SK-N-SH (cell line): ENCODE measurements at regions not wholly inside any gene's neighbourhood (a gene's known extent, or its start where the extent isn't known, plus 50 kb on each side); places are given as distances from the start of the nearest gene placed in this dataset.

Experiments used
- CTCF ChIA-PET: fragments of 300-600, 350-600 bp; formaldehyde crosslinking; extraction: SDS; loops from one replicate; lab custom pipeline; 2021; lab: Yijun Ruan, JAX
- POLR2A ChIA-PET: fragments of 350-600 bp; sonication (Branson Sonifier 250); formaldehyde crosslinking; extraction: SDS; loops from one replicate; lab custom pipeline; 2020; ENCODE audit warnings: antibody characterized with exemption, inconsistent platforms; lab: Yijun Ruan, JAX
- DNase-seq: peaks from one replicate; pipeline ENCODE4 v3.0.0; 2012
- H2AFZ ChIP-seq: fragments of 200-600 bp; sonication (generic); 2 replicates; pipeline ENCODE4 v1.8.1; 2016; ENCODE audit warnings: antibody characterized with exemption, mild to moderate bottlenecking, low read depth
- H3F3A ChIP-seq: fragments of 200-600 bp; sonication (generic); replicated peaks from 2 replicates; pipeline ENCODE3; 2016; ENCODE audit warnings: antibody characterized with exemption, mild to moderate bottlenecking; ENCODE audit not compliant: insufficient read depth
- H3K27ac ChIP-seq, 2 experiments: fragments of 200-500 bp in 1 of 2; fragments of 200-600 bp in 1 of 2; sonication (Bioruptor generic) in 1 of 2; sonication (generic), shearing (Covaris generic) in 1 of 2; 2 replicates each; pipeline versions ENCODE4 v1.5.1 to v1.6.1; 2014 to 2016; ENCODE audit warnings: low read depth in 2 of 2, inconsistent platforms in 1 of 2, low read length in 1 of 2, mild to moderate bottlenecking in 1 of 2, mixed read lengths in 1 of 2
- H3K27me3 ChIP-seq: fragments of 200-600 bp; sonication (generic), shearing (Covaris generic); 2 replicates; pipeline ENCODE4 v1.6.1; 2016; ENCODE audit warnings: mixed run types; ENCODE audit not compliant: insufficient read depth
- H3K36me3 ChIP-seq, 2 experiments: fragments of 200-500 bp in 1 of 2; fragments of 200-600 bp in 1 of 2; sonication (Bioruptor generic) in 1 of 2; sonication (generic) in 1 of 2; replicated peaks in 1 of 2; 2 replicates each; pipeline versions ENCODE3 to v1.5.1; 2014 to 2016; ENCODE audit warnings: low read length in 1 of 2, mild to moderate bottlenecking in 1 of 2; ENCODE audit not compliant: insufficient read depth in 2 of 2, control insufficient read depth in 1 of 2
- H3K4me1 ChIP-seq, 2 experiments: fragments of 200-500 bp in 1 of 2; fragments of 200-600 bp in 1 of 2; sonication (Bioruptor generic) in 1 of 2; sonication (generic), shearing (Covaris generic) in 1 of 2; 2 replicates each; pipeline versions ENCODE4 v1.5.1 to v1.6.1; 2014 to 2016; ENCODE audit warnings: low read depth in 1 of 2, low read length in 1 of 2, mixed run types in 1 of 2; ENCODE audit not compliant: insufficient read depth in 2 of 2, control insufficient read depth in 1 of 2
- H3K4me2 ChIP-seq: fragments of 200-600 bp; sonication (generic), shearing (Covaris generic); 2 replicates; pipeline ENCODE4 v1.6.1; 2017; ENCODE audit warnings: mixed run types
- H3K4me3 ChIP-seq, 2 experiments: fragments of 200-500 bp in 1 of 2; fragments of 200-600 bp in 1 of 2; sonication (Bioruptor generic) in 1 of 2; sonication (generic), shearing (Covaris generic) in 1 of 2; 2 replicates each; pipeline versions ENCODE4 v1.5.1 to v1.8.1; 2014 to 2016; ENCODE audit warnings: low read depth in 2 of 2, inconsistent platforms in 1 of 2, low read length in 1 of 2, mild to moderate bottlenecking in 1 of 2, mixed read lengths in 1 of 2, moderate library complexity in 1 of 2
- H3K79me2 ChIP-seq: fragments of 200-600 bp; sonication (generic); 2 replicates; pipeline ENCODE4 v1.8.1; 2017; ENCODE audit warnings: mild to moderate bottlenecking; ENCODE audit not compliant: insufficient read depth
- H3K9ac ChIP-seq: fragments of 200-600 bp; sonication (generic); 2 replicates; pipeline ENCODE4 v1.6.1; 2017; ENCODE audit warnings: mixed run types
- H3K9me2 ChIP-seq: fragments of 200-600 bp; sonication (generic); 2 replicates; pipeline ENCODE4 v1.6.1; 2017; ENCODE audit warnings: mixed run types
- H3K9me3 ChIP-seq: fragments of 200-600 bp; sonication (generic); 2 replicates; pipeline ENCODE4 v1.6.1; 2017; ENCODE audit warnings: mixed run types, mild to moderate bottlenecking, moderate library complexity
- H4K20me1 ChIP-seq: fragments of 200-600 bp; sonication (generic); 2 replicates; pipeline ENCODE4 v1.6.1; 2017; ENCODE audit warnings: mild to moderate bottlenecking, mixed run types; ENCODE audit not compliant: insufficient read depth
- CHD2 ChIP-seq: fragments of 150-350 bp; IDR thresholded peaks from 2 replicates; pipeline ENCODE4 v1.6.1; 2018; ENCODE audit warnings: low read length; ENCODE audit not compliant: partially characterized antibody
- CTCF ChIP-seq: fragments of 200-600 bp; sonication (generic); IDR thresholded peaks from 2 replicates; pipeline ENCODE4 v1.6.1; 2017; ENCODE audit warnings: antibody characterized with exemption, mild to moderate bottlenecking, moderate library complexity
- EP300 ChIP-seq, 2 experiments: IDR thresholded peaks; 2 replicates each; pipeline versions ENCODE4 v1.4.0 to v1.6.1; 2012; ENCODE audit warnings: borderline replicate concordance in 1 of 2, low read depth in 1 of 2, low read length in 1 of 2
- FOXM1 ChIP-seq: IDR thresholded peaks from 2 replicates; pipeline ENCODE4 v1.4.0; 2012; ENCODE audit warnings: low read depth, mild to moderate bottlenecking
- GABPA ChIP-seq: IDR thresholded peaks from 2 replicates; pipeline ENCODE4 v1.4.0; 2012; ENCODE audit warnings: low read depth, mild to moderate bottlenecking
- IRF3 ChIP-seq: fragments of 150-350 bp; IDR thresholded peaks from 2 replicates; pipeline ENCODE4 v1.6.1; 2016; ENCODE audit warnings: mild to moderate bottlenecking, low read depth, low read length
- JUND ChIP-seq: IDR thresholded peaks from 2 replicates; pipeline ENCODE4 v1.4.0; 2012
- MEF2A ChIP-seq: IDR thresholded peaks from 2 replicates; pipeline ENCODE4 v1.4.0; 2012; ENCODE audit warnings: low read depth, borderline replicate concordance
- MXI1 ChIP-seq: IDR thresholded peaks from 2 replicates; pipeline ENCODE4 v1.6.1; 2012; ENCODE audit warnings: mild to moderate bottlenecking, low read depth, low read length, improper control_type of control experiment
- POLR2AphosphoS5 ChIP-seq: IDR thresholded peaks from 2 replicates; pipeline ENCODE4 v1.6.1; 2012; ENCODE audit warnings: low read depth, low read length
- RFX5 ChIP-seq: IDR thresholded peaks from 2 replicates; pipeline ENCODE4 v1.6.1; 2012; ENCODE audit warnings: mild to moderate bottlenecking, improper control_type of control experiment, low read length
- RXRA ChIP-seq: IDR thresholded peaks from 2 replicates; pipeline ENCODE4 v1.4.0; 2012; ENCODE audit warnings: low read depth, mild to moderate bottlenecking, borderline replicate concordance
- SIN3A ChIP-seq: IDR thresholded peaks from 2 replicates; pipeline ENCODE4 v1.6.1; 2012; ENCODE audit warnings: low read depth, mild to moderate bottlenecking, low read length, moderate library complexity, borderline replicate concordance
- SMC3 ChIP-seq: IDR thresholded peaks from 2 replicates; pipeline ENCODE4 v1.6.1; 2012; ENCODE audit warnings: low read depth, low read length, improper control_type of control experiment
- TAF1 ChIP-seq: IDR thresholded peaks from 2 replicates; pipeline ENCODE4 v1.6.1; 2012; ENCODE audit warnings: low read depth, mild to moderate bottlenecking, low read length, moderate library complexity, borderline replicate concordance
- TCF12 ChIP-seq: IDR thresholded peaks from 2 replicates; pipeline ENCODE4 v1.4.0; 2012
- YY1 ChIP-seq: IDR thresholded peaks from 2 replicates; pipeline ENCODE4 v1.4.0; 2012; ENCODE audit warnings: low read depth, mild to moderate bottlenecking
- WGBS: methylation state at CpG from one replicate; pipeline ENCODE4 v1.1.6; 2017; ENCODE audit warnings: low lambda C conversion rate; 5-methylcytosine and 5-hydroxymethylcytosine counted together
- TF ChIP-seq, protein P1 (sequence below): IDR thresholded peaks from 2 replicates; pipeline ENCODE4 v1.4.0; 2012; ENCODE audit warnings: low read depth, borderline replicate concordance

GRCh38 chr14:38108681-38109080, 99.0 kb upstream of the SSTR1 start:
- Histone ChIP-seq H3K4me1 (no peaks in the 10 kb centered on the region), H3F3A (no peaks in the 10 kb centered on the region), H3K4me2 (no peak overlapping the region), H3K9me2 (no peaks in the 10 kb centered on the region), H3K27me3 (no peaks in the 10 kb centered on the region), H3K9ac (no peak overlapping the region), H3K4me3 (no peak overlapping the region), H3K9me3 (no peaks in the 10 kb centered on the region), H3K79me2 (no peaks in the 10 kb centered on the region), H3K27ac (no peak overlapping the region; a peak in 1 of 4 replicates), H2AFZ (no peak overlapping the region), H4K20me1 (no peaks in the 10 kb centered on the region), H3K36me3 (no peaks in the 10 kb centered on the region)
- ChIA-PET POLR2A (no interaction called here), CTCF (no interaction called here)
- 3% methylated on average over 2 of the region's 2 CpGs for WGBS
- TF ChIP-seq RXRA (no peak), TAF1 (no peak), GABPA (no peak), JUND (no peak), CHD2 (no peak)
- no peak for DNase-seq

- 4% methylated on average over 1 of the region's 1 CpG for WGBS
- POLR2A ChIA-PET, result no interaction called here
- Histone ChIP-seq H4K20me1 (no peaks in the 10 kb centered on the region), H3K9me2 (no peaks in the 10 kb centered on the region), H3K36me3 (no peaks in the 10 kb centered on the region), H3K4me1 (no peaks in the 10 kb centered on the region), H3K27me3 (no peaks in the 10 kb centered on the region), H3K79me2 (no peaks in the 10 kb centered on the region), H3K9me3 (no peaks in the 10 kb centered on the region), H3K4me2 (no peak overlapping the region), H3K27ac (no peak overlapping the region), H3F3A (no peaks in the 10 kb centered on the region), H2AFZ (no peak overlapping the region), H3K4me3 (no peak overlapping the region), H3K9ac (no peak overlapping the region)
- CTCF ChIA-PET, result no interaction called here
- DNase-seq, result no peak
- TF ChIP-seq FOXM1, result no peak
- TF ChIP-seq RFX5, result no peak
- no peak for TF ChIP-seq TCF12
- no peak for TF ChIP-seq SMC3
- no peak for TF ChIP-seq EP300 (IDR thresholded peaks at IDR 0.05; ENCODE audit: borderline replicate concordance in 1 of 2, low read depth in 1 of 2, low read length in 1 of 2)
- TF ChIP-seq, protein P1, sequence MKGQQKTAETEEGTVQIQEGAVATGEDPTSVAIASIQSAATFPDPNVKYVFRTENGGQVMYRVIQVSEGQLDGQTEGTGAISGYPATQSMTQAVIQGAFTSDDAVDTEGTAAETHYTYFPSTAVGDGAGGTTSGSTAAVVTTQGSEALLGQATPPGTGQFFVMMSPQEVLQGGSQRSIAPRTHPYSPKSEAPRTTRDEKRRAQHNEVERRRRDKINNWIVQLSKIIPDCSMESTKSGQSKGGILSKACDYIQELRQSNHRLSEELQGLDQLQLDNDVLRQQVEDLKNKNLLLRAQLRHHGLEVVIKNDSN, result no peak
- no peak for TF ChIP-seq CTCF
- TF ChIP-seq YY1, result no peak
- no peak for TF ChIP-seq IRF3
- no peak for TF ChIP-seq MXI1
- no peak for TF ChIP-seq POLR2AphosphoS5
- TF ChIP-seq MEF2A, result no peak
- no peak for TF ChIP-seq SIN3A
- TF ChIP-seq GABPA, result no peak
Measured at GRCh38 chr14:38110258-38110657, 97.4 kb upstream of the SSTR1 start.
